Mesenchymal stem cell (in vitro differentiated cells and primary cell): ENCODE measurements at regions not wholly inside any gene's neighbourhood (a gene's known extent, or its start where the extent isn't known, plus 50 kb on each side); places are given as distances from the start of the nearest gene placed in this dataset.

ENCODE experiments used
- DNase-seq: peaks from one replicate; pipeline ENCODE4 v3.0.0-alpha.2; 2013
- H2AFZ ChIP-seq: one replicate; pipeline ENCODE4 v1.6.1; 2013; ENCODE audit warnings: low read depth, mild to moderate bottlenecking, control low read depth, inconsistent platforms, low read length, moderate library complexity
- H2AK5ac ChIP-seq: 2 replicates; pipeline ENCODE4 v1.6.1; 2013; ENCODE audit warnings: low read length, moderate library complexity, mild to moderate bottlenecking, inconsistent platforms; ENCODE audit not compliant: severe bottlenecking
- H2BK120ac ChIP-seq: one replicate; pipeline ENCODE4 v1.6.1; 2013; ENCODE audit warnings: low read depth, mild to moderate bottlenecking, inconsistent platforms, low read length, moderate library complexity
- H2BK12ac ChIP-seq, 2 experiments: one replicate each; pipeline ENCODE4 v1.6.1; 2013; ENCODE audit warnings: inconsistent platforms in 2 of 2, low read length in 2 of 2, mild to moderate bottlenecking in 2 of 2, moderate library complexity in 2 of 2, control low read depth in 1 of 2
- H2BK15ac ChIP-seq: one replicate; pipeline ENCODE4 v1.6.1; 2013; ENCODE audit warnings: mild to moderate bottlenecking, low read depth, inconsistent platforms; ENCODE audit not compliant: poor library complexity, severe bottlenecking
- H2BK5ac ChIP-seq: 2 replicates; pipeline ENCODE4 v1.6.1; 2013; ENCODE audit warnings: low read depth, mild to moderate bottlenecking, low read length, control low read depth, inconsistent platforms; ENCODE audit not compliant: poor library complexity, severe bottlenecking
- H3K14ac ChIP-seq, 2 experiments: one replicate each; pipeline ENCODE4 v1.6.1; 2013; ENCODE audit warnings: inconsistent platforms in 2 of 2, low read length in 2 of 2, control low read depth in 1 of 2, mild to moderate bottlenecking in 1 of 2, moderate library complexity in 1 of 2
- H3K18ac ChIP-seq, 2 experiments: one replicate each; pipeline ENCODE4 v1.6.1; 2013; ENCODE audit warnings: inconsistent platforms in 2 of 2, low read length in 2 of 2, control low read depth in 1 of 2, low read depth in 1 of 2, mild to moderate bottlenecking in 1 of 2
- H3K23ac ChIP-seq, 2 experiments: one replicate each; pipeline ENCODE4 v1.6.1; 2013; ENCODE audit warnings: inconsistent platforms in 2 of 2, low read length in 2 of 2, mild to moderate bottlenecking in 2 of 2, moderate library complexity in 2 of 2, control low read depth in 1 of 2
- H3K27ac ChIP-seq: 2 replicates; pipeline ENCODE4 v1.5.1; 2013; ENCODE audit warnings: mild to moderate bottlenecking, moderate library complexity, low read length, control low read depth, inconsistent platforms; ENCODE audit not compliant: poor library complexity, severe bottlenecking
- H3K27me3 ChIP-seq, 2 experiments: 2 replicates each; pipeline versions ENCODE4 v1.6.1 to v1.7.0; 2013; ENCODE audit warnings: low read length in 2 of 2, mild to moderate bottlenecking in 2 of 2, moderate library complexity in 2 of 2, control low read depth in 1 of 2, inconsistent platforms in 1 of 2; ENCODE audit not compliant: control insufficient read depth in 1 of 2, insufficient read depth in 1 of 2
- H3K36me3 ChIP-seq, 2 experiments: 2 replicates each; pipeline versions ENCODE4 v1.6.1 to v1.7.0; 2013; ENCODE audit warnings: low read length in 2 of 2, control low read depth in 1 of 2, inconsistent platforms in 1 of 2, low read depth in 1 of 2, mild to moderate bottlenecking in 1 of 2; ENCODE audit not compliant: insufficient read depth in 2 of 2, control insufficient read depth in 1 of 2
- H3K4ac ChIP-seq, 2 experiments: one replicate each; pipeline ENCODE4 v1.6.1; 2013; ENCODE audit warnings: inconsistent platforms in 2 of 2, low read length in 2 of 2, mild to moderate bottlenecking in 2 of 2, moderate library complexity in 2 of 2, control low read depth in 1 of 2, low read depth in 1 of 2
- H3K4me1 ChIP-seq: 2 replicates; pipeline ENCODE4 v1.6.1; 2013; ENCODE audit warnings: low read depth, low read length, control low read depth; ENCODE audit not compliant: control insufficient read depth, insufficient read depth
- H3K4me2 ChIP-seq: 2 replicates; pipeline ENCODE4 v1.6.1; 2013; ENCODE audit warnings: low read length, mild to moderate bottlenecking, inconsistent platforms; ENCODE audit not compliant: poor library complexity, severe bottlenecking
- H3K4me3 ChIP-seq, 2 experiments: 2 replicates each; pipeline versions ENCODE4 v1.5.1 to v1.7.0; 2013; ENCODE audit warnings: low read length in 2 of 2, mild to moderate bottlenecking in 2 of 2, control low read depth in 1 of 2, low read depth in 1 of 2; ENCODE audit not compliant: insufficient read depth in 1 of 2
- H3K79me1 ChIP-seq: replicated peaks from 2 replicates; pipeline ENCODE4 v1.6.1; 2013; ENCODE audit warnings: mild to moderate bottlenecking, control low read depth, low read length, inconsistent platforms; ENCODE audit not compliant: poor library complexity, severe bottlenecking
- H3K9ac ChIP-seq: 2 replicates; pipeline ENCODE4 v1.7.0; 2013; ENCODE audit warnings: mild to moderate bottlenecking, low read length, moderate library complexity
- H3K9me3 ChIP-seq: 2 replicates; pipeline ENCODE4 v1.7.0; 2013; ENCODE audit warnings: mild to moderate bottlenecking, low read length; ENCODE audit not compliant: control insufficient read depth
- H4K8ac ChIP-seq: one replicate; pipeline ENCODE4 v1.6.1; 2013; ENCODE audit warnings: inconsistent platforms, mild to moderate bottlenecking, low read length, moderate library complexity
- H4K91ac ChIP-seq: one replicate; pipeline ENCODE4 v1.6.1; 2013; ENCODE audit warnings: mild to moderate bottlenecking, low read length, inconsistent platforms
- WGBS: methylation state at CpG from one replicate; pipeline ENCODE4 v1.1.7; 2013; ENCODE audit warnings: mixed read lengths; 5-methylcytosine and 5-hydroxymethylcytosine counted together

- Histone ChIP-seq H2BK5ac (no peak overlapping the region), H3K14ac (no peak overlapping the region), H3K23ac (no peak overlapping the region), H3K36me3 (no peaks in the 10 kb centered on the region), H3K4me2 (no peak overlapping the region), H2AK5ac (no peak overlapping the region), H4K8ac (no peak overlapping the region), H3K9ac (no peak overlapping the region), H3K27ac (no peak overlapping the region), H3K9me3 (no peaks in the 10 kb centered on the region), H3K4me1 (no peaks in the 10 kb centered on the region), H4K91ac (no peak overlapping the region), H2AFZ (no peak overlapping the region), H3K79me1 (no peaks in the 10 kb centered on the region), H3K27me3 (no peaks in the 10 kb centered on the region), H3K18ac (no peak overlapping the region), H2BK12ac (no peak overlapping the region), H3K4ac (no peak overlapping the region), H2BK120ac (no peak overlapping the region), H2BK15ac (no peak overlapping the region), H3K4me3 (no peak overlapping the region)
- no peak for DNase-seq
- no CpG with 5 or more reads among the region's 1 CpG for WGBS
These were observed 263.7 kb upstream of the PCDH9 start for GRCh38 chr13:67493835-67494234.

GRCh38 chr13:67489016-67489415 lies 258.9 kb upstream of the PCDH9 start:
- no peak overlapping the region for H4K8ac ChIP-seq

GRCh38 chr13:67481445-67481844 lies 251.3 kb upstream of the PCDH9 start:
- Histone ChIP-seq H3K27me3 (no peaks in the 10 kb centered on the region), H3K36me3 (no peaks in the 10 kb centered on the region), H2BK12ac (no peak overlapping the region), H2AK5ac (no peak overlapping the region), H3K9ac (no peak overlapping the region), H3K14ac (no peak overlapping the region), H3K4ac (no peak overlapping the region), H4K91ac (no peak overlapping the region), H2BK120ac (no peak overlapping the region), H3K18ac (no peak overlapping the region), H3K23ac (no peak overlapping the region), H3K27ac (no peak overlapping the region), H4K8ac (no peak overlapping the region), H3K4me2 (no peak overlapping the region), H3K79me1 (no peaks in the 10 kb centered on the region), H3K4me3 (no peak overlapping the region), H3K9me3 (no peaks in the 10 kb centered on the region), H2BK5ac (no peak overlapping the region), H2AFZ (no peak overlapping the region), H2BK15ac (no peak overlapping the region), H3K4me1 (no peaks in the 10 kb centered on the region)
- DNase-seq = no peak
- no CpG with 5 or more reads among the region's 1 CpG for WGBS

More at GRCh38 chr13:67489016-67489415, 258.9 kb upstream of the PCDH9 start:
- Histone ChIP-seq H3K79me1 (no peaks in the 10 kb centered on the region), H3K23ac (no peak overlapping the region), H3K9ac (no peak overlapping the region), H3K9me3 (no peaks in the 10 kb centered on the region), H2BK120ac (no peak overlapping the region), H3K14ac (no peak overlapping the region), H2BK5ac (no peak overlapping the region), H4K91ac (no peak overlapping the region), H2BK12ac (no peak overlapping the region), H3K4me3 (no peak overlapping the region), H2AK5ac (no peak overlapping the region), H3K27ac (no peak overlapping the region), H3K27me3 (no peaks in the 10 kb centered on the region), H3K4ac (no peak overlapping the region), H3K4me2 (no peak overlapping the region), H2BK15ac (no peak overlapping the region), H2AFZ (no peak overlapping the region), H3K4me1 (no peaks in the 10 kb centered on the region), H3K18ac (no peak overlapping the region), H3K36me3 (no peaks in the 10 kb centered on the region)
- DNase-seq = no peak
- 82% methylated on average over 2 of the region's 2 CpGs for WGBS

GRCh38 chr13:67474115-67474514 lies 244.0 kb upstream of the PCDH9 start:
- no peak overlapping the region for H3K4me2 ChIP-seq
- H3K27me3 ChIP-seq = no peaks in the 10 kb centered on the region
- no peak overlapping the region for H2BK120ac ChIP-seq
- H2BK15ac ChIP-seq = no peak overlapping the region
- no CpG with 5 or more reads among the region's 3 CpGs for WGBS
- H3K4ac ChIP-seq = no peak overlapping the region
- no peak overlapping the region for H2AK5ac ChIP-seq
- no peak overlapping the region for H3K27ac ChIP-seq
- H2BK5ac ChIP-seq = no peak overlapping the region
- H3K4me3 ChIP-seq = no peak overlapping the region
- no peak overlapping the region for H3K18ac ChIP-seq
- no peak overlapping the region for H2BK12ac ChIP-seq
- no peak overlapping the region for H4K91ac ChIP-seq
- no peaks in the 10 kb centered on the region for H3K79me1 ChIP-seq
- no peak overlapping the region for H3K9ac ChIP-seq
- H4K8ac ChIP-seq = no peak overlapping the region
- no peaks in the 10 kb centered on the region for H3K36me3 ChIP-seq
- H3K4me1 ChIP-seq = no peaks in the 10 kb centered on the region
- no peak for DNase-seq
- no peak overlapping the region for H3K14ac ChIP-seq
- no peak overlapping the region for H2AFZ ChIP-seq
- no peak overlapping the region for H3K23ac ChIP-seq
- peaks cover 12% of the 10 kb centered on the region for H3K9me3 ChIP-seq
